K562 (cell line): ENCODE measurements at regions not wholly inside any gene's neighbourhood (a gene's known extent, or its start where the extent isn't known, plus 50 kb on each side); places are given as distances from the start of the nearest gene placed in this dataset.
A peak's percentile ranks its signal among the peaks of the same experiment; 100 is the strongest.

Source experiments
- ARNT ChIP-seq, 2 experiments: fragments of 450-650 bp; IDR thresholded peaks; 2 replicates each; pipeline ENCODE4 v1.6.1; 2016; ENCODE audit warnings: mild to moderate bottlenecking in 1 of 2
- BCOR ChIP-seq: fragments of 450-650 bp; IDR thresholded peaks from 2 replicates; pipeline ENCODE4 v1.6.1; 2016
- CTBP1 ChIP-seq: fragments of 450-650 bp; IDR thresholded peaks from 2 replicates; pipeline ENCODE4 v1.6.1; 2016; ENCODE audit warnings: borderline replicate concordance
- FIP1L1 ChIP-seq: fragments of 200-400 bp; formaldehyde crosslinking; IDR thresholded peaks from 2 replicates; pipeline ENCODE4 v1.6.1; 2018; ENCODE audit warnings: mild to moderate bottlenecking, low read depth, low read length; ENCODE audit not compliant: poor library complexity, severe bottlenecking
- KLF10 ChIP-seq: fragments of 250-450 bp; sonication (Bioruptor Pico); IDR thresholded peaks from 2 replicates; pipeline ENCODE4 v1.6.1; 2021; ENCODE audit warnings: matching md5 sums
- MIER1 ChIP-seq: fragments of 450-650 bp; IDR thresholded peaks from 2 replicates; pipeline ENCODE4 v1.6.1; 2016; ENCODE audit warnings: antibody characterized with exemption, mild to moderate bottlenecking, low read depth
- NR2C1 ChIP-seq, 2 experiments: fragments of 450-650 bp; IDR thresholded peaks; 2 replicates each; pipeline ENCODE4 v1.6.1; 2017; ENCODE audit warnings: mild to moderate bottlenecking in 2 of 2, antibody characterized with exemption in 1 of 2, inconsistent platforms in 1 of 2, missing compliant biosample characterization in 1 of 2, missing genetic modification characterization in 1 of 2
- PTBP1 ChIP-seq: fragments of 200-400 bp; formaldehyde crosslinking; IDR thresholded peaks from 2 replicates; pipeline ENCODE4 v1.6.1; 2017; ENCODE audit warnings: low read depth, low read length
- RBM25 ChIP-seq: fragments of 200-400 bp; formaldehyde crosslinking; IDR thresholded peaks from 2 replicates; pipeline ENCODE4 v1.6.1; 2018; ENCODE audit warnings: low read length, low read depth, moderate library complexity; ENCODE audit not compliant: severe bottlenecking
- RCOR1 ChIP-seq, 2 experiments: IDR thresholded peaks; 2 replicates each; pipeline ENCODE4 v1.6.1; 2012; ENCODE audit warnings: low read depth in 2 of 2, low read length in 2 of 2, borderline replicate concordance in 1 of 2, improper control_type of control experiment in 1 of 2
- TOE1 ChIP-seq, 2 experiments: fragments of 450-650 bp in 1 of 2; sonication (generic) in 1 of 2; formaldehyde crosslinking in 1 of 2; IDR thresholded peaks; 2 replicates each; pipeline versions ENCODE4 v1.7.1 to v1.8.0; 2016 to 2022; ENCODE audit warnings: borderline replicate concordance in 2 of 2, mild to moderate bottlenecking in 2 of 2, antibody characterized with exemption in 1 of 2, inconsistent platforms in 1 of 2, low read depth in 1 of 2, missing genetic modification reagents in 1 of 2, moderate library complexity in 1 of 2
- TRIM28 ChIP-seq: fragments of 450-650 bp; IDR thresholded peaks from 2 replicates; pipeline ENCODE4 v1.6.1; 2017
- U2AF1 ChIP-seq: fragments of 200-400 bp; formaldehyde crosslinking; optimal IDR thresholded peaks from 2 replicates; pipeline ENCODE3; 2017; ENCODE audit warnings: mild to moderate bottlenecking, low read depth, low read length, moderate library complexity
- ZNF140 ChIP-seq: fragments of 250-450 bp; sonication (Bioruptor Pico); IDR thresholded peaks from 2 replicates; pipeline ENCODE4 v1.8.0; 2021; ENCODE audit warnings: moderate library complexity, mild to moderate bottlenecking, inconsistent platforms
- TF ChIP-seq, protein P1 (sequence below): fragments of 450-650 bp; formaldehyde crosslinking; IDR thresholded peaks from 2 replicates; pipeline ENCODE4 v1.4.0; 2020; ENCODE audit warnings: mild to moderate bottlenecking, moderate library complexity
- TF ChIP-seq, protein P2 (sequence below): conservative IDR thresholded peaks from 2 replicates; pipeline ENCODE4 v1.6.1; 2011; ENCODE audit warnings: low read depth, mild to moderate bottlenecking, low read length; ENCODE audit not compliant: control insufficient read depth
- TF ChIP-seq, protein P3 (sequence below): fragments of 250-450 bp; sonication (Bioruptor Pico); IDR thresholded peaks from 2 replicates; pipeline ENCODE4 v1.5.0; 2021; ENCODE audit warnings: mild to moderate bottlenecking, borderline replicate concordance
- TF ChIP-seq, protein P4 (sequence below): fragments of 250-450 bp; sonication (Bioruptor Pico); IDR thresholded peaks from 2 replicates; pipeline ENCODE4 v1.5.1; 2021; ENCODE audit warnings: mild to moderate bottlenecking

DNA sequence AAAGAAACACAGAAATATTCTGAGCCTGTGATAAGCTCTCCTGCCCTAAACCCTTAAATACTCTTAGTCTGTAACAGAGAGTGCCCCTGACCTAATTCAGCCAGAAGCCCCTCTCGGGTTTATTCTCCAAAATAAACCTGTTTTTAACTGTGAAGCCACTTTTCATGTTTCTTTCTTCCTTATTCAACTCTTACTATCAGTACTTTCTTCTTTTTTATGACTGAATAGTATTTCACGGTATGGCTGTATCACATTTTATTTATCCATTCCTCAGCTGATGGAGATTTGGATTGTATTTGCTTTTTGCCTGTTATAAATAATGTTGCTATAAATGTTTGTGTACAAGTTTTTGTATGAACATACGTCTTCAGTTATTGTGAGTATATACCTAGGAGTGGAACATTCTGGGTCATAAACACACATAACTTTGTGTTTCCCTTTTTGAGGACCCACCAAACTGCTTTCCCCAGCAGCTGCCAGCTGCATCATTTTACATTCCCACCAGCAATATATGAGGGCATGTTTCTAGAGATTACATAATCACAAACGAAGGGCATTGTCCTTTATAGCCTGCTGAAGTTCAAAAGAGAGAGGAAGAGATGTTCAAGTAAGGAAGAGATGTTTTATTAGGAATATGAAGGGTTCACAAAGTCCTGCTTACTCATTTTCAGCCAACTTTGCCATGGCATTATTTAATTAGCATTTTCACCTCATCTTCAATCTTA is 199.4 kb upstream of the NUDT4 start (continued):
- TF ChIP-seq, protein P1, sequence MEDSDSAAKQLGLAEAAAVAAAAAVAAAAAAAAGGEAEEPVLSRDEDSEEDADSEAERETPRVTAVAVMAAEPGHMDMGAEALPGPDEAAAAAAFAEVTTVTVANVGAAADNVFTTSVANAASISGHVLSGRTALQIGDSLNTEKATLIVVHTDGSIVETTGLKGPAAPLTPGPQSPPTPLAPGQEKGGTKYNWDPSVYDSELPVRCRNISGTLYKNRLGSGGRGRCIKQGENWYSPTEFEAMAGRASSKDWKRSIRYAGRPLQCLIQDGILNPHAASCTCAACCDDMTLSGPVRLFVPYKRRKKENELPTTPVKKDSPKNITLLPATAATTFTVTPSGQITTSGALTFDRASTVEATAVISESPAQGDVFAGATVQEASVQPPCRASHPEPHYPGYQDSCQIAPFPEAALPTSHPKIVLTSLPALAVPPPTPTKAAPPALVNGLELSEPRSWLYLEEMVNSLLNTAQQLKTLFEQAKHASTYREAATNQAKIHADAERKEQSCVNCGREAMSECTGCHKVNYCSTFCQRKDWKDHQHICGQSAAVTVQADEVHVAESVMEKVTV (CRISPR knock-in tag), result no peak
- TF ChIP-seq, protein P2, sequence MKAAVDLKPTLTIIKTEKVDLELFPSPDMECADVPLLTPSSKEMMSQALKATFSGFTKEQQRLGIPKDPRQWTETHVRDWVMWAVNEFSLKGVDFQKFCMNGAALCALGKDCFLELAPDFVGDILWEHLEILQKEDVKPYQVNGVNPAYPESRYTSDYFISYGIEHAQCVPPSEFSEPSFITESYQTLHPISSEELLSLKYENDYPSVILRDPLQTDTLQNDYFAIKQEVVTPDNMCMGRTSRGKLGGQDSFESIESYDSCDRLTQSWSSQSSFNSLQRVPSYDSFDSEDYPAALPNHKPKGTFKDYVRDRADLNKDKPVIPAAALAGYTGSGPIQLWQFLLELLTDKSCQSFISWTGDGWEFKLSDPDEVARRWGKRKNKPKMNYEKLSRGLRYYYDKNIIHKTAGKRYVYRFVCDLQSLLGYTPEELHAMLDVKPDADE, result no peak
- TF ChIP-seq, protein P3, sequence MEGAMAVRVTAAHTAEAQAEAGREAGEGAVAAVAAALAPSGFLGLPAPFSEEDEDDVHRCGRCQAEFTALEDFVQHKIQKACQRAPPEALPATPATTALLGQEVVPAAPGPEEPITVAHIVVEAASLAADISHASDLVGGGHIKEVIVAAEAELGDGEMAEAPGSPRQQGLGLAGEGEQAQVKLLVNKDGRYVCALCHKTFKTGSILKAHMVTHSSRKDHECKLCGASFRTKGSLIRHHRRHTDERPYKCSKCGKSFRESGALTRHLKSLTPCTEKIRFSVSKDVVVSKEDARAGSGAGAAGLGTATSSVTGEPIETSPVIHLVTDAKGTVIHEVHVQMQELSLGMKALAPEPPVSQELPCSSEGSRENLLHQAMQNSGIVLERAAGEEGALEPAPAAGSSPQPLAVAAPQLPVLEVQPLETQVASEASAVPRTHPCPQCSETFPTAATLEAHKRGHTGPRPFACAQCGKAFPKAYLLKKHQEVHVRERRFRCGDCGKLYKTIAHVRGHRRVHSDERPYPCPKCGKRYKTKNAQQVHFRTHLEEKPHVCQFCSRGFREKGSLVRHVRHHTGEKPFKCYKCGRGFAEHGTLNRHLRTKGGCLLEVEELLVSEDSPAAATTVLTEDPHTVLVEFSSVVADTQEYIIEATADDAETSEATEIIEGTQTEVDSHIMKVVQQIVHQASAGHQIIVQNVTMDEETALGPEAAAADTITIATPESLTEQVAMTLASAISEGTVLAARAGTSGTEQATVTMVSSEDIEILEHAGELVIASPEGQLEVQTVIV (CRISPR knock-in tag), result no peak
- TF ChIP-seq RBM25 (peak; percentile 94), TOE1 (IDR thresholded peaks at IDR 0.05; ENCODE audit: borderline replicate concordance) (0 out of 2 replicates have a peak, but pooled peaks have one; percentile 36), TOE1 (CRISPR knock-in tag; IDR thresholded peaks at IDR 0.05; ENCODE audit: borderline replicate concordance, low read depth) (no peak), ZNF140 (no peak), ARNT (IDR thresholded peaks at IDR 0.05) (peak in 1 of 2 experiments; percentile 8; a peak in 1 of 4 replicates), U2AF1 (no peak), PTBP1 (no peak), FIP1L1 (no peak), CTBP1 (no peak), RCOR1 (IDR thresholded peaks at IDR 0.05; ENCODE audit: borderline replicate concordance in 1 of 2, low read depth in 2 of 2, low read length in 2 of 2) (peak in 1 of 2 experiments; percentile 15; a peak in 1 of 4 replicates), KLF10 (CRISPR knock-in tag) (no peak), MIER1 (peak; percentile 35; the same call in 1 of the 2 replicates), NR2C1 (IDR thresholded peaks at IDR 0.05) (no peak), NR2C1 (tag; IDR thresholded peaks at IDR 0.05) (no peak), TRIM28 (peak; percentile 95), BCOR (peak; percentile 50; the same call in 1 of the 2 replicates)
- TF ChIP-seq, protein P4, sequence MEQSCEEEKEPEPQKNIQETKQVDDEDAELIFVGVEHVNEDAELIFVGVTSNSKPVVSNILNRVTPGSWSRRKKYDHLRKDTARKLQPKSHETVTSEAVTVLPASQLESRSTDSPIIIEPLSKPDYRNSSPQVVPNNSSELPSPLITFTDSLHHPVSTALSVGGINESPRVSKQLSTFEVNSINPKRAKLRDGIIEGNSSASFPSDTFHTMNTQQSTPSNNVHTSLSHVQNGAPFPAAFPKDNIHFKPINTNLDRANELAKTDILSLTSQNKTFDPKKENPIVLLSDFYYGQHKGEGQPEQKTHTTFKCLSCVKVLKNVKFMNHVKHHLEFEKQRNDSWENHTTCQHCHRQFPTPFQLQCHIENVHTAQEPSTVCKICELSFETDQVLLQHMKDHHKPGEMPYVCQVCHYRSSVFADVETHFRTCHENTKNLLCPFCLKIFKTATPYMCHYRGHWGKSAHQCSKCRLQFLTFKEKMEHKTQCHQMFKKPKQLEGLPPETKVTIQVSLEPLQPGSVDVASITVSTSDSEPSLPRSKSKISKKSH, result peak; percentile 96
